ENCODE measurements at regions not wholly inside any gene's neighbourhood (a gene's known extent, or its start where the extent isn't known, plus 50 kb on each side); places are given as distances from the start of the nearest gene placed in this dataset.
"Not testable (repeated sequence)": the region's sequence is repeated elsewhere in the genome, so short reads cannot be mapped to it uniquely, and the experiment has no call there.

DNA sequence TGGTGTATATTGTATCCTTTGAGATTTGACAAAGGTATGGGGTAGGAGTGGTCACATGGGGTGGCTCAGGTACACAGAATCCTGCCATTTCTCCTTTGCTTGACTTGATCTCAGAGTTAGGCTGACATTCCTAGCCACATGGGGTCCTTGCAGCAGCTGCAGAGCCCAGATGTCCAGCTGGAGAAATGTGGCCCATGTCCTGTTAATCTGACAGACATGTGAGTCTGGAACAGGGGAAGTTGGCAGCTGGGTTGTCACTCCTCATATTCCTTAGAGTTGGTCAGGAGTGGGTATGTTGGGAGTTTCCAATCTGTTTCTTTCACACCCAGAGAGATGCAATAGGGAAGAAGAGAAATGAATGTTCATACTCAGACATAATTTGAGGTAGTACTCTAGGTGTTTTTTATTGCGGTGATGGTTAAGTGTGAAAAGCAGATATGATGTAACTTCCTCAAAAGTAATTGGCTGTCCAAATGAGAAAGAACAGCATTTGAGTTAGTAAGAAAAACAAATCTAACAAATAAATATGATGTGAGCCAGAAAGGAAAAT, 402.6 kb upstream of the MEIS1 start:
- DNase-seq (ENCODE audit: low read depth, low spot score), result no peak

DNA sequence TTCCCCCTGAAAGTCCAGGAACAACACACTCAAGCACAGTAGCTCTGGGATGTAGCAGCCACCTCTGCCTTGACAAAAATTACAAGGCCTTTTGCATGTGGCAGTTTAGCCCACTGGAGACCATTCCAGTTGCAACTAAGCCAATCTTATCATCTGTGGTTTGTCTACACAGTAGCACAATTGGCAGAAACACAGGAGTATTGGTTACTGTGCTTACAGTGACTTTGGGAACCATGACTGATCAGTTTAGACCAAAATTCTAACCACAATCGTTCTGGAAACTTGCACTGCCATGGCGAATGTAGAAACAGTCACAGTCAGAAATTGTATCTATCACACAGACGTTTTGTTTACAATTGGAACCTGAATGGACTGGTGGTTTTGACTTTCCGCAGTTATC, 403.7 kb upstream of the MEIS1 start:
- no peak for DNase-seq (ENCODE audit: low read depth, low spot score)

DNA sequence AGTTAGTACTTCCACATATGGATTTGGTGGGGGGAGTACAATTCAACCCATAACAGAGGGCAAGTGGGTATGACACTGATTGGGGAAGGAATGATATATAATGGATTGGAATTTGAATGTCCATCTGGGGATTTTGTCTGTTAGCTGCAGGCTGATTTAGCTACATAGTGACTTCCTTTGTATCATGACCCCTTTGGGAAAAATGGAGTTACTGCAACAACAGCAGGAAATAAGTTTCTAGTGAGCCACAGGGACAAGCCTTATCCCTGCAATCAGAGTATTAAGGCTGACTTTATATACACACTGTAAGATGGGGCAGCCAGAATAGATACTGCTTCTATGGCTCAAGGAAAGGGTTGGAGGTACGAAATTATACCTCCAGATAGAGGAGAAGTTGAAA, 404.4 kb upstream of the MEIS1 start:
- no peak for DNase-seq (ENCODE audit: low read depth, low spot score)

DNA sequence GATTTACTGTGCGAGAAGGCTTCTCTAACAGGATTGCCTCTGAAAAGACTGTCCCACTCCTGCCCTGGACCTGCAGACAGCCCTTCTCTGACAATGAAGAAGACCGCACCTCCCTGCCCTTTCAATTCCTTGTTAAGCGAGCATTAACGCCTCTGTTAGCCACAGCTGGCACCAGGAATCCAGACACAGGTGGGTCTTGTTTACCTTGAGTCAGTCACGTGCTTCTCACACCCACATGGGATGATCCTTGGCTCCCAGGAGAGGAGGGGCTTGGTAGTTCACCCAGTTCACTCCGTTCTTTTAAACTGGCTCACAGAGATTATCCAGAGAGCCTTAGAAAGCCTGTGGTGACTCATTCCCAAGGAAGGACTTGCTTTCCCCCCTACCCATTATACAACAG, 410.5 kb upstream of the MEIS1 start:
- no peak for DNase-seq (ENCODE audit: low read depth, low spot score)

DNA sequence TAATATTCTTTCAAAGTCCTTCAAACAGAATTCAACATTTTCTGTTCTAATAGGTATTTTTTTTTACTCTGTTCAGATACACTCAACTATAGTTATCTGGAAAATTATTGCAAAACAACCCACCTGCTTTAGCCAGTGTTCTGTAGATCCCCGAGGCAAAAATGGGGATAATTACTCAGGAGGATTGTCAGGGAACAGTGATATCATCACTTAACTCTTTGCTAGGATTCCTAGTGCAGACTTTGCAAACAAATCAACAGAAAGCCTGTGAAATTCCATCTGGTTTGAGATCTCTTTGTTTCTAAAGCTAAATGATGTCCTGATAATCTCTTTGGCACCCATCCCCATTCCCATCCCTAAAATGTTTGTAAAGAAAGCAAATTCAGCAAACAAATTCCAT, 413.6 kb upstream of the MEIS1 start:
- no peak for DNase-seq (ENCODE audit: low read depth, low spot score)

DNA sequence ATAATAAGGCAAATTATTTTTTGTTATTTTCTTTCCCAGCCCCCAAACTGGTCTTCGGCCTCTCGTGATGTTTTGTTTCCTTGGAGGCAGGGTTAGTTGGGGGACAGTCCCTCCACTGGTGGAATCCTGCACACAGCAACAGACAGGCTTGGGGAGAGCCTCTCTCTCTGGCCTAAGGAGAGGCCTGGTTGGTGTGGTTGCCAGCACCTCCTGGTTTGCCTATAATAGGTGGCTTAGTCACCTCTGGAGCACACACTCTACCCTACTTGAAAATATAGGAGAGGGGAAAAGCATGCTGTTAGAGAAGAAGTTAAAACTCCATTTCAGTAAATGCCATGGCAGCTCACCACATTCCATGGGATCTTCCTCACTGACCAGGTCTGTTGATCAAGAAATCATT, 417.2 kb upstream of the MEIS1 start:
- no peak for DNase-seq (ENCODE audit: low read depth, low spot score)

DNA sequence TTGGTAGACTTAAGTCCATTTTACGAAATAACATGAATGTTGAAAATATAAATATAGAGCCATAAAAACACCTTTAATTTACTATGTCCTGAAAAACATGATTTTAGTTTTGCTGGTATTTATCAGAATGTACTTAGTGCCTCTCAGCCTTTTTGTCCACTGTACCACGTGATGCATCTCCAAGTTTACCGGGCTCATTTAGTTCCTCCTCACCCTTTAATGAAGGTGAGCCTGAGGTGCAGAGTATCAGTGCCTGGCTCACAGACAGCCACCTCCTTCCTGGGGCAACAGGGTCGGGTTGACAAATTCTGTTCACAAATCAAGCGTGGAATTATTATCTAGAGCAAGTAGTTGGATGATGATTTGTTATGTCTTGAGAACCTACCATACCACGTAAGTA, 420.5 kb upstream of the MEIS1 start:
- DNase-seq (ENCODE audit: low read depth, low spot score), result no peak

DNA sequence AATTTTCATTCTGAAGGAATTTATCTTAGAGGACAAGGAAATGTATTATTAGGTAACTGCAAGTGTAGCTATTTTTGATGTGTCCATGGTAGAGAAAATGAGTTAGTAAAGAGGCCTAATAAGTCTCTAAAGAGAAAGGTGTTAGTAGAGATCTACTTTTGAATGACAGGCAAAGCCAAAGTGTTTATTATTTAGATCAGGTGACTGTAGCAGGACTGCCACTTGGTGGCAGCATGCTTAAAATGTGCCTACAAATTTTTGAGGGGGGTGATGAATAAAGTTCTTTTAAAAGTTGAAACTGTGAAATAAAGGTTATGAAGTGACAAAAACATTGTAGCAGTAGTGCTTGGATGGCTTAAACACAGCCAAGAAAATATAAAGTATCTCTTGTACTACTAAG, 421.5 kb upstream of the MEIS1 start:
- no peak for DNase-seq (ENCODE audit: low read depth, low spot score)

DNA sequence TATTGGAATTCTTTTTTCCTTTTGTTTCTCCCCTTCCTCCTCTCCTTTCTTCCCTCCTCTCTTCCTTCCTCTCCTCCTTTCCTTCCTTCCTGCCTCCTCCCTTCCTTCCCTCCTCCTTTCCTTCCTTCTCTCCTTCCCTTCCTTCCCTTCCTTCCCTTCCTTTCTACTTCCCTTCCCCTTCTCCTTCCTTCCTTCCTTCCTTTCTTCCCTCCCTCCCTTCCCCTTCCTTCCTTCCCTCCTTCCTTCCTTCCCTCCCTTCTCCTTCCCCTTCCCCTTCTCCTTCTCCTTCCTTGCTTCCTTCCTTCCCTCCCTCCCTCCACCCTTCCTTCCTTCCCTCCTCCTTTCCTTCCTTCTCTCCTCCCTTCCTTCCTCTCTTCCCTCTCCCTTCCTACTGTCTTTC, 431.0 kb upstream of the MEIS1 start:
- DNase-seq (ENCODE audit: low read depth, low spot score), result no peak

DNA sequence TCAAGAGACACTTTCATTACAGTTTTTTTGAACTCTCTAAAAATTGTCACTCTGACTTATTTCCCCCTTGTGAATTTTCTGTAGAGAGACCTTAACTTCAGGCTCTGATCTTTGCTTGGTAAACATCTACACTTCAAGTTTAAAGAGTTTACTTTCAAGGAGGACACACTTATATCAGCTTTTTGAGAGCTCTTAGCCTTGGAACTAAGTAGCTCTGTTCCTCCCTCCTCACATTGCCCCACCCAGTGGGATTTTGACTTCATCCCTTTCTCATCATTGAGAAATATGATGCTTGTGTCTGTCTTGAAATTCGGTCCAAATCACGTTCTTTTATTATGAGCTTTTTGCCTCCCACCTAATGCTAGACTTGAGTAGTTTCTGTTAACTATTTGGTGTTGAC, 433.4 kb upstream of the MEIS1 start:
- DNase-seq (ENCODE audit: low read depth, low spot score), result no peak

DNA sequence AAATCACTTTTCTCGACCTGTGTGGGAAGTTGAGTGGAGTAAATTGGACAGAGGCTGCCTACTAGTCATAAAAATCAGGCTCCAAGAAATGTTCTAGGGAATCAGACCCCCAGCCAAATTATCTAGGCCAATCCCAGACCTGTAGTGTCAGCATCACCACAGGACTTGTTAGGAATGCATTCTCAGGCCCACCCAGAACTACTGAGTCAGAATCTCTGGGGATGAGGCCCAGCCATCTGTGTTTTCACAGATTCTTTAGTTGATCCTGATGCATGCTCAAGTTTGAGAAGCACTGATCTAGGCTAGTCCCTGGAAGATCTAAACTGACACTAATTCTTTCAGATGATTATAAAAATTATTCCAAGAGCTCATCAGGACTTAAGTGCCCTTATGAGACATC, 434.0 kb upstream of the MEIS1 start:
- no peak for DNase-seq (ENCODE audit: low read depth, low spot score)

DNA sequence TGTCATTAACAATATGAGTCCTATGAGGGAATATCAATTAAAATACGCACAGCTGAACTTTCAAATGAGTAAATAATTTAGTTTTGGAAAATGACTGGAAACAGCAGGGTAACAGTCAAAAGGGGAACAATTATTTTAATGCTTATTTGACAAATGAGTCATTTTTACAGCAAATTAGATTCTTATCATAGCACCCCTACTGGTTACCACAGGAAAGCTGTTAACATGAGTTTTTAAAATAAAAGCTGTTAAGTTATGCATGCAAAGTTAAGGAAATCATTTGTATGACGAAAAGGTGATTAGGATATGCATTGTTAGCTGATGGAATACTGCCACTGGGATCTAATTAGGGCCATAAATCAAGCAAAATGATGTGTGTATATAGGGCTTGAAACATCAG, 435.1 kb upstream of the MEIS1 start:
- no peak for DNase-seq (ENCODE audit: low read depth, low spot score)

DNA sequence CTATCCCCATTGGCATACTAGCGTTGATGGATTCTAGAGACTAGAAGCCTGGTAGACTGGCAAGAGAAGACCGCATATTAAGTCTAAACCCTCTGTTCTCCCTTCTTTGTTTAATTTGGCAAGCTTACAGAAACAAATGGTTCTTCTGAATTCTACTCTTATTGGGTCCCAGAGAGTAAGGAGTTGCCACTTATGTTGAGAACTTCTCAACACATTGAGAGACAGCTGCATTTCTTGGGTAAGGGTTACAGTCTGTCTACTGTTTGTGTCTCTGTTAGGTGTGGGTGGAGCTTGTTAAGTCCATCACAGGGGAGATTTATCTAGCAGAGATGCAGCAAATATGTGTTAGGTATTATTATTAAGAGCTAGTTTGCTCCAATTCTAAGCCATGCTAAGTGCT, 435.8 kb upstream of the MEIS1 start:
- no peak for DNase-seq (ENCODE audit: low read depth, low spot score)

DNA sequence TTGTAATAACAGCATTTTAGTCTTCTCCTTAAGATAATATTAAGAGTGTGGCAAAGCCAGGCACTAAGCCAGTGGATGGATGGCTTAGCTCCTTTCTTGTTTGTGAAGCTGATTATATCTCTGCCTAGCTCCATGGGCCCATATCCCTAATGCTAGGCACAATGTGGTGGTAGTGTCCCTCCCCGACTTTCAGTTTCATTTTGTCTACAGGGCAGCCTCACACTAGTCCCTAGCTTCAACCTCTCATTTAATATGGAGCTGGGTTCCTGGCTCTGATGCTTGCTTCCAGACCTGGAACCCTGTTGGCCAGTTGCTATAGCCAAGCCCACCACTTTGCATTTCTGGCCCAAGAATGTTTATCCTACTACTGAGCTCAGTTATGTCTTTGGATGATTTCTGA, 437.0 kb upstream of the MEIS1 start:
- DNase-seq (ENCODE audit: low read depth, low spot score), result no peak

DNA sequence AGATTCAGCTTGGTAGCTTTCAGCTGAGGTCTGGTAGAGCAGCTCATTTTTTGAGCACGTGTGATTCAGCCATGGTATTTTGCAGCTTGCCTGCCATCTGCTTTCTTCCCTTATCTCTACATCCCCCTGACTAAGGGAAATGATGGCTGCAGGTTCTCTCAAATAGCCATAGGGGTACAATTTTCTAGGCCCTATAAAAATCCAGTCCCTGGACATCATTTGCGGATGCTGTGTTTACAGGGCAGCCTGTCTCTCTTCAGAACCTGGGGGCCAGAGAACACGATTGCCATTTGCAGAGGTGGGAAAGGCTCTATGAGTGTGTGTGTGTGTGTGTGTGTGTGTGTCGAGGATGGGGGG, 442.7 kb upstream of the MEIS1 start:
- DNase-seq (ENCODE audit: low read depth, low spot score), result no peak

DNA sequence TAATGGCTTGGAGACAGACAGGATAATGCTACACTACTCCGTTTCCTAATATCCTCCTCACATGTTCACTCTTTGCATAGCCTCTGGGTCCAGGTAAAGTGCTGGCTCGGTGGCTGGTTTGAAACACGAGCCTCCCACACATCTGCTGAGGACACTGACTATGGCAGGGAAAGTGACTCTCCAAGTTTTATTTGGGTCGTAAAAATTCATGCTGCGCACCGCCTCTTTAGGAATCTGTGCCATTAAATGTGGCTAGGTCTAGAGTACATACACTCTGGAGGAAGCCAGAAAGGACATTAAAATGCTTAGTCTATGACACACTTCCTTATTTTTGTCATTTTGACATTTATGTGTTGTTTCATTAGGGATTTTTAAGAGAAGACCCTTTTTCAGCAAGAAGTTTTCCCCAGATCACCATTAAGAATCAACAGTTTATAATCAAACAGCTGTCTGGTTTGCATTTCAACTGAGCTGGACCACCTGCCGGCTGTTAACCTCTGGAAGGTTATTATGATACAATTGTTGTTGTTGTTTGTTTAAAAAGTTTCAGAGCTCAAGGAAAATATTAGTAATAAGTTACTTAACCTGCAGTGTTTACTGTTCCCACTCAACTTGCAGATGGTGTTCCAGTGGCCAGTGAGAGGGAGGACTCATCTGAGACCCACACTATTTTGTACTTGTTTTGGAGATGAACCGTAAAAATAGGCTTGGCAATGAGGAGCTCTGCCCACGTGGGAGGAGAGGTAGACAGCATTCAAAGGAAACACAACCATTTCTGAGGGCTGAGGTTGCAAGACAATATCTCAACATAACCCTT, 443.3 kb upstream of the MEIS1 start:
- DNase-seq (ENCODE audit: low read depth, low spot score), result no peak

DNA sequence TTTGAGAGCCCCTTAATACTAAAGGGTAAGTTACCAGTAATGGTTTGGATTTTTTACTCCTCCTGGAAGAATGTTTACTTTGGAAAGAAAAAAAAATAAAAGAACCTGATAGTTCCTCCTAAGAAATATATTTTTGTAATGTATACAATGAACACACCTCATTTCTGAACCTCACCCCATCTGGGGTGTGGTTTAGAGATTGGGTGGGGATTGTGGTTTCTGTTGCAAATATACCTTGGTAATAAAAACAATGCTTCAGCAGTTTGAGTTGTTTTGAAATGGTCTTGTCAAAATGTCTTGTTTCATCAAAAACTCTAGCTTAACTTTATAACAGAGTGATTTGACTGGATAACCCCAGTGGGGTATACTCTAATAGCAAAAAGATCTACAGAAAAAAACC, 448.9 kb upstream of the MEIS1 start:
- no peak for DNase-seq (ENCODE audit: low read depth, low spot score)

DNA sequence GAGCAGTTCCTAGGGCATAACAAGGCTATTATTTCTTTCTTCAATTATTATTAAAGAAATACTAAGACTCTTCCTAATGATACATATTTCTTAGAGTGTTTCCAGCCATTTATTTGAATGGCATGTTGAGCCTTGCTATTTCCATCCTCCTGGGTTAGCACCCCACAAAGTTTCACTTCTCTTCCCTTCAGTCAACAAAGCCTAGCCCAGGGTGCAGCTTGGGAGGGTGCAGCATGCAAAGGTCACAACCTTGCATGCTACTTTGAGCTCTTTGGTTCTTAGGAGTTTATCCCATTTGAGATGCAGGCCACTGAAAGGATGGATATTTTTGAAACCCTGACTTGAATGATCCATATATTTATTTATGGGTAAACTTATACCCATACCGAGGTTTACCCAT, 454.4 kb upstream of the MEIS1 start:
- no peak for DNase-seq (ENCODE audit: low read depth, low spot score)

DNA sequence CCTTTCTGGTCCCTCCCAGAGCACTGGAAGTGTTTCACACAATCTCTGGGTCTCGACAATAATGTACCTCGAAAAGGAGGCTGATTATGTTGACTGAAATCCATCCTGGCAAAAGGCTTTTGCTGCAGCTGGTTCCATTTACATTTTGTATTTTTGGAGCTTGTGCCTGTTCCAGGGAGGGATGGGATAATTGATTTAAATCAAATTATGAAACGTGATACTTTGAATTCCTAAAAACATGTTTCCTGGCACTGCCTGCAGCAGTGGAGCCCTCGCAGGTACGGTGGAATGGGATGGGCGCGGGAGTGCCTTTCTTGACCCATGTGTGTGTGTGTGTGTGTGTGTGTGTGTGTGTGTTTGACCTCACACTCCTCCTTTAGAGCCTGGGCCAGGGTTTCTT, 455.5 kb upstream of the MEIS1 start:
- DNase-seq (ENCODE audit: low read depth, low spot score), result no peak

DNA sequence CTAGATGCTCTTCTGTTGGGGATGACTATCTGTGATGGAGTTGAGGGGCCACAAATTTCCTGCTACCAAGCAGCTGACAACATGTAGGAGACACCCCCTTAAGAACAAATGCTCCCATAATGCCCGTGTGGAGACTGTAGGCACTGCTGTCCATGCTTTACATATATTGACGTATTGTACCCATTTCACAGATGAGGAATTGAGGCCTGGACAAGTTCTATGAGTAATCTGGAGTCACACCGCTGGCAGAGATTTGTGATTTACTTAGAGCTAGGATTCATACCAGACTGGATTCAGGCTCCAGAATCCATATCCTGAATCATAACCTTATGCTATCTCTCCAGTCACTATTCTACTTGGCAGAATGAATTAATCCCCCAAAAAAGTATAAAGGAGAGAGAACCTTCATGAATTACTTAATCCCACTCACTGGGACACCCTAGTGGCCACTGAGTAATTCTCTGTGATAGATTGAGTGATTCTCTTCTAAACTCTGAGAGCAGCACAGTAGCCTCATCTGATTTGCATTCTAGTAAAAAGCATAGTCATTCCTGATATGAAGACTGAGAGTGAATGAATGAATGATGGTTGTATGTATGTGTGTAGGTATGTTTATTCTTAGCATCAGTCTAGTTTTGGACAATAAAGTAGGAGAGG, 460.7 kb upstream of the MEIS1 start:
- DNase-seq (ENCODE audit: low read depth, low spot score), result no peak

DNA sequence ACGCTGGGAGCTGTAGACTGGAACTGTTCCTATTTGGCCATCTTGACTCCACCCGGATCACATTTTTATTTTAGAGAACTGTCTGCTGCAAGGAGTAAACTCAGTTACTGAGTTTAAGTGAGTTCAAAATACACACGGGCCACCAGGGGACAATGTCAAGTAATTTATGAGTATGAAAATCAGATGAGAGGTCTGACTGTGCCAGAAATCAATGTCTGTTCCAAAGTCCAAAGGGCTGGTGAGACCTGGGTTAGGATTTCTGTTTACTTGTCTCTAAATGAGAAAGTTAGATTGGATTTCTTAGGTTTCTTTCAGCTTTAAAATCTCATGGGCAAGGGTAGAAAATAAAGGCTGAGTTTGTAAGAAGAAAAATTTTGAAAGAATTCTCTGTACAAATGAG, 465.8 kb upstream of the MEIS1 start:
- no peak for DNase-seq (ENCODE audit: low read depth, low spot score)

DNA sequence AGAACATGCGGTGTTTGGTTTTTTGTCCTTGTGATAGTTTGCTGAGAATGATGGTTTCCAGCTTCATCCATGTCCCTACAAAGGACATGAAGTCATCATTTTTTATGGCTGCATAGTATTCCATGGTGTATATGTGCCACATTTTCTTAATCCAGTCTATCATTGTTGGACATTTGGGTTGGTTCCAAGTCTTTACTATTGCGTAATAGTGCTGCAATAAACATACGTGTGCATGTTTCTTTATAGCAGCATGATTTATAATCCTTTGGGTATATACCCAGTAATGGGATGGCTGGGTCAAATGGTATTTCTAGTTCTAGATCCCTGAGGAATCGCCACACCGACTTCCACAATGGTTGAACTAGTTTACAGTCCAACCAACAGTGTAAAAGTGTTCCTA, 471.6 kb upstream of the MEIS1 start:
- DNase-seq (ENCODE audit: low read depth, low spot score), result not testable (repeated sequence)

DNA sequence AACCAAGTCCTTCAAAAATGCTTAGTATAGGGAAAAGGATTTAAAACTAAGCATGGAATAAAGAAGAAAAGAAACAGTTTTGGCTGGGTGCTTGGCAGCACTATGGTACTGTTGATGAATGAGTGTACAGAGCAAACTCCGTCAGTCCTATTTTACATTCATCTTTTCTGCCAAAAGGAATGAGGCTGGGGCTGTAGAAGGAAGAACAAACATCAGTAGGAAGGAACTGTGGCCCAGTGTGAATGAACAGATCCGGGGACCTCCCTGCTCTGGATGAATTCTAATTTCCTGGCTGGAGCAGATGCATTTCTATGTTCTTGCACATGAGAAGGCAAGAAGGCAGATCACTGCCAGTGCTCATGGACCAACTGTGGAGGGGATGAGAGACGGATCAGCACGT, 474.0 kb upstream of the MEIS1 start:
- DNase-seq (ENCODE audit: low read depth, low spot score), result no peak
